Fibroblast of pulmonary artery (primary cell): ENCODE measurements at regions not wholly inside any gene's neighbourhood (a gene's known extent, or its start where the extent isn't known, plus 50 kb on each side); places are given as distances from the start of the nearest gene placed in this dataset.

Experiments used
- DNase-seq: peaks from one replicate; pipeline ENCODE4 v3.0.0-alpha.2; 2010; ENCODE audit warnings: low read depth
- H3K4me3 ChIP-seq: replicated peaks from 2 replicates; pipeline ENCODE4 v1.5.1; 2011; ENCODE audit warnings: low read depth, mild to moderate bottlenecking, control low read depth, low read length, moderate library complexity
- CTCF ChIP-seq: IDR thresholded peaks from 2 replicates; pipeline ENCODE4 v1.5.1; 2011; ENCODE audit warnings: mild to moderate bottlenecking, control low read depth, low read length, inconsistent platforms; ENCODE audit errors: missing control alignments

DNA sequence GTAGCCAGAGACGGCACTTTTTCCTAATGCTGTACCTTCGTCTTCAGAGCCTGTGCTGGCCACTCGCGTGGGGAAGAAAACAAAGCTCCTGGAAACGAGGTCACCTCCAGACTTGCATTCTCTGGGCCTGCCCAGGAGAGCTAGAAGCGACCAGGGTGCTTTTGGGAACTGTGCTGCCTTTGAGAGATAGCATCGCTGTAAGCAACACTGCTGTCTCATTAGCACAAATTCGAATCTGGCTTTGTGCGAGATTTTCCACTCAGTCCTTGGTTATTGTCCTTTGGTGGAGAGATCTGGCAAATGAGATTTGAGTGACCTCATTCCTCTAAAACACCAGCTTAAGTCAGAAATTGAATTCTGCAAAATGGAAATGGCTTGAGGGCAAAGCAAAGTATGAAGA is 66.1 kb upstream of the TLR3 start:
- no peak for TF ChIP-seq CTCF
- DNase-seq, result no peak
- H3K4me3 ChIP-seq, result no peak overlapping the region

- no peak for DNase-seq
- TF ChIP-seq CTCF, result no peak
These were observed 65.2 kb upstream of the TLR3 start for GRCh38 chr4:186003746-186004145.

GRCh38 chr4:186008057-186008456 is 60.9 kb upstream of the TLR3 start:
- no peak for TF ChIP-seq CTCF
- no peak for DNase-seq
- no peak overlapping the region for H3K4me3 ChIP-seq

More at GRCh38 chr4:186003746-186004145, 65.2 kb upstream of the TLR3 start:
- H3K4me3 ChIP-seq, result no peak overlapping the region

- TF ChIP-seq CTCF, result no peak
- H3K4me3 ChIP-seq, result no peak overlapping the region
- no peak for DNase-seq
These were observed 59.0 kb upstream of the TLR3 start for GRCh38 chr4:186009976-186010375.

GRCh38 chr4:186010821-186011220 is 58.1 kb upstream of the TLR3 start:
- no peak for TF ChIP-seq CTCF
- DNase-seq, result no peak
- H3K4me3 ChIP-seq, result no peak overlapping the region

DNA sequence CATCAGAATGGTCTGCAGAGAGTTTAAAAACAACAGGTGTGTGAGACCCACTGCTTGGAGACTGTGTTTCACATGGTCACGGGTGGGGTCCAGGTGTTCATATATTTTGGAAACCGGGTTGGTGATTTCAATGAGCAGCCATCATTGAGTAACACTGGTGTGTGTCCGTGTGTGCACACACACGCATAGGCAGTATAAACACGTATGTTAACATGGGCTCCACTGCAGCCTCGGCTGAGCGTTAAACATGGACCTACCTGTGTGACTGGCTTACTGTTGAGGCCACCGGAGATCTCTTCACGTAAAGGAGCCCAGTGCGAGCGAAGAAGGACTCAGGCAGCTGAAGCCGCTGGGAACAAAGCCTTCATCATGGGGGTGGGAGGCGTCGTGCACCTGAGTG is 56.9 kb upstream of the TLR3 start:
- DNase-seq, result no peak
- no peak for TF ChIP-seq CTCF
- no peak overlapping the region for H3K4me3 ChIP-seq

DNA sequence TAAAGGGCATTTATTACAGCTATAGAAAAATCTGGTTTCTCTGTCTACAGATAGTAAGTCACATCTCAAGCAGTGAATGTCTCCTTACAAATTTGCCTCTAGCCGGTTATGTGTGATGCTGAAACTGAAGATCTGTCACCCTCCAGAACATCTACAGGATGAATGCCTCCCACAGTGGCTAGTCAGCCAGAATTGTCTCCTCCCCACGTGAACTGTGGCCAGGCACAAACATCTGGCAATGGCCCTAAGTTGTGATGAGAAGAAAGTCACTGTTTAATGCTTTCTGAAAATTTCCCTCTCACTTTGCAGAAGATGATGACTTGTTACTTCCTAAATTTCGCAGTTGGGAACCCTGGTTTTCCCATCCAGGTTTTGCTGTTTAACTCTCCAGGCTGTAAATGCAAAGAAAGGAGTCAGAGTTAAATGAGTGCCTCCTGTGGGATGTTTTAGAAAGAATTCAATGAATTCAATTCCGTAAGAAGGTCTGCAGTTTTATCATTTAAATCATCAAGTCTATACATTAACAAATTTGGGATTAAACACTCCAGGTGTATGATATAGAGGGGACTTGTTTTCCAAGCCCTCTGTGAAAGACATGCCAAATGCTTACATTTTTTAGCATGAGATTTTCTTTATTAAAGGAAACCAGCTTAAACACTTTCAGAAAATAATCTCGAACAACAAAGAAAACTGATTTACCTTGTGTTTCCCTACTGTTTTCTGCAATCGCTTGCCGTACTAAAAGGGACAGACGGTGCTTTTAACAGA is 55.4 kb upstream of the TLR3 start:
- TF ChIP-seq CTCF, result no peak

More for the DNA sequence above, 55.4 kb upstream of the TLR3 start:
- H3K4me3 ChIP-seq, result no peak overlapping the region
- DNase-seq, result no peak
